ENCODE measurements at regions not wholly inside any gene's neighbourhood (a gene's known extent, or its start where the extent isn't known, plus 50 kb on each side); places are given as distances from the start of the nearest gene placed in this dataset.

GRCh38 chr12:28603239-28603638, 413.0 kb downstream of the CCDC91 start:
- no peaks in the 10 kb centered on the region for H3K79me2 ChIP-seq (ENCODE audit: control insufficient read depth, insufficient read depth, low read length)
- TF ChIP-seq EZH2 (IDR thresholded peaks at IDR 0.05; ENCODE audit: low read length) (no peak), CTCF (optimal IDR thresholded peaks at IDR 0.05 in 1 of 3, IDR thresholded peaks at IDR 0.05 in 1 of 3, conservative IDR thresholded peaks at IDR 0.05 in 1 of 3; ENCODE audit: extremely low read depth in 1 of 3, insufficient read depth in 2 of 3, low read length in 3 of 3) (no peak)
- dilution Hi-C loops (cut with MboI; ENCODE audit: extremely low pct_ligation_motif_present, low sequenced_read_pairs): no loop called here

GRCh38 chr12:28603801-28604200, 413.5 kb downstream of the CCDC91 start:
- Histone ChIP-seq H3K27ac (ENCODE audit: control insufficient read depth, insufficient read depth, low read length) (no peak overlapping the region), H3K4me1 (ENCODE audit: control insufficient read depth, extremely low read depth, insufficient read depth, low read length) (no peaks in the 10 kb centered on the region), H3K4me2 (ENCODE audit: control insufficient read depth, extremely low read depth, insufficient read depth, low read depth, low read length) (no peak overlapping the region), H3K4me3 (ENCODE audit: control insufficient read depth in 2 of 3, extremely low read depth in 1 of 3, insufficient read depth in 2 of 3, low read depth in 1 of 3, low read length in 3 of 3) (no peak overlapping the region), H4K20me1 (ENCODE audit: control insufficient read depth, extremely low read depth, insufficient read depth, low read length) (no peaks in the 10 kb centered on the region), H3K27me3 (ENCODE audit: control insufficient read depth, extremely low read depth, insufficient read depth, low read length) (no peaks in the 10 kb centered on the region), H3K36me3 (ENCODE audit: control insufficient read depth in 2 of 2, extremely low read depth in 1 of 2, insufficient read depth in 2 of 2, low read length in 2 of 2) (no peaks in the 10 kb centered on the region), H3K9ac (ENCODE audit: control insufficient read depth, extremely low read depth, insufficient read depth, low read length) (no peak overlapping the region), H3K79me2 (ENCODE audit: control insufficient read depth, insufficient read depth, low read length) (no peaks in the 10 kb centered on the region), H2AFZ (ENCODE audit: control insufficient read depth, low read length) (no peak overlapping the region), H3K9me3 (ENCODE audit: control insufficient read depth, low read depth, low read length) (no peaks in the 10 kb centered on the region), H3K9me1 (ENCODE audit: control insufficient read depth, extremely low read depth, insufficient read depth, low read length) (no peaks in the 10 kb centered on the region)
- no peak for FAIRE-seq
- TF ChIP-seq CTCF (optimal IDR thresholded peaks at IDR 0.05 in 1 of 3, IDR thresholded peaks at IDR 0.05 in 1 of 3, conservative IDR thresholded peaks at IDR 0.05 in 1 of 3; ENCODE audit: extremely low read depth in 1 of 3, insufficient read depth in 2 of 3, low read length in 3 of 3) (no peak), EZH2 (IDR thresholded peaks at IDR 0.05; ENCODE audit: low read length) (no peak)
- no peak for DNase-seq (ENCODE audit: low read depth, low spot score)
- dilution Hi-C loops (cut with MboI; ENCODE audit: extremely low pct_ligation_motif_present, low sequenced_read_pairs): no loop called here

More at GRCh38 chr12:28603239-28603638, 413.0 kb downstream of the CCDC91 start:
- Histone ChIP-seq H3K4me1 (ENCODE audit: control insufficient read depth, extremely low read depth, insufficient read depth, low read length) (no peaks in the 10 kb centered on the region), H2AFZ (ENCODE audit: control insufficient read depth, low read length) (no peak overlapping the region), H3K9me3 (ENCODE audit: control insufficient read depth, low read depth, low read length) (no peaks in the 10 kb centered on the region), H3K4me2 (ENCODE audit: control insufficient read depth, extremely low read depth, insufficient read depth, low read depth, low read length) (no peak overlapping the region), H3K27ac (ENCODE audit: control insufficient read depth, insufficient read depth, low read length) (no peak overlapping the region), H4K20me1 (ENCODE audit: control insufficient read depth, extremely low read depth, insufficient read depth, low read length) (no peaks in the 10 kb centered on the region), H3K36me3 (ENCODE audit: control insufficient read depth in 2 of 2, extremely low read depth in 1 of 2, insufficient read depth in 2 of 2, low read length in 2 of 2) (no peaks in the 10 kb centered on the region), H3K9ac (ENCODE audit: control insufficient read depth, extremely low read depth, insufficient read depth, low read length) (no peak overlapping the region), H3K27me3 (ENCODE audit: control insufficient read depth, extremely low read depth, insufficient read depth, low read length) (no peaks in the 10 kb centered on the region), H3K4me3 (ENCODE audit: control insufficient read depth in 2 of 3, extremely low read depth in 1 of 3, insufficient read depth in 2 of 3, low read depth in 1 of 3, low read length in 3 of 3) (no peak overlapping the region), H3K9me1 (ENCODE audit: control insufficient read depth, extremely low read depth, insufficient read depth, low read length) (no peaks in the 10 kb centered on the region)
- no peak for DNase-seq (ENCODE audit: low read depth, low spot score)
- FAIRE-seq: no peak

Measured in keratinocyte (primary cell).